Trophoblast cell (in vitro differentiated cells and primary cell): ENCODE measurements at regions not wholly inside any gene's neighbourhood (a gene's known extent, or its start where the extent isn't known, plus 50 kb on each side); places are given as distances from the start of the nearest gene placed in this dataset.

Experiments used
- DNase-seq, 2 donors: peaks; one replicate each; pipeline ENCODE4 v3.0.0-alpha.2; 2016
- H2AFZ ChIP-seq: 2 replicates; pipeline ENCODE4 v1.6.1; 2013; ENCODE audit warnings: low read length, moderate library complexity, mild to moderate bottlenecking; ENCODE audit not compliant: insufficient read depth, poor library complexity
- H2AK5ac ChIP-seq: 2 replicates; pipeline ENCODE4 v1.6.1; 2013; ENCODE audit warnings: mild to moderate bottlenecking, low read length
- H2BK120ac ChIP-seq: 2 replicates; pipeline ENCODE4 v1.6.1; 2013; ENCODE audit warnings: low read length, mild to moderate bottlenecking, moderate library complexity; ENCODE audit not compliant: insufficient read depth, poor library complexity
- H2BK12ac ChIP-seq: 2 replicates; pipeline ENCODE4 v1.6.1; 2013; ENCODE audit warnings: mild to moderate bottlenecking, low read length, moderate library complexity
- H2BK5ac ChIP-seq: 2 replicates; pipeline ENCODE4 v1.6.1; 2013; ENCODE audit warnings: low read length, low read depth, moderate library complexity, mild to moderate bottlenecking; ENCODE audit not compliant: poor library complexity
- H3K14ac ChIP-seq: 2 replicates; pipeline ENCODE4 v1.6.1; 2013; ENCODE audit warnings: mild to moderate bottlenecking, low read length
- H3K18ac ChIP-seq: 2 replicates; pipeline ENCODE4 v1.6.1; 2013; ENCODE audit warnings: mild to moderate bottlenecking, low read length
- H3K23ac ChIP-seq: 2 replicates; pipeline ENCODE4 v1.6.1; 2013; ENCODE audit warnings: low read length
- H3K27ac ChIP-seq: 2 replicates; pipeline ENCODE4 v1.5.1; 2013; ENCODE audit warnings: low read depth, mild to moderate bottlenecking, inconsistent platforms, low read length, moderate library complexity
- H3K27me3 ChIP-seq: 2 replicates; pipeline ENCODE4 v1.6.1; 2013; ENCODE audit warnings: inconsistent platforms, mild to moderate bottlenecking, low read length, moderate library complexity; ENCODE audit not compliant: insufficient read depth
- H3K36me3 ChIP-seq, 2 experiments: 1 replicate in 1 of 2; 2 replicates in 1 of 2; pipeline ENCODE4 v1.6.1; 2013; ENCODE audit warnings: low read length in 2 of 2, mild to moderate bottlenecking in 2 of 2, moderate library complexity in 1 of 2; ENCODE audit not compliant: insufficient read depth in 2 of 2, control insufficient read depth in 1 of 2
- H3K4ac ChIP-seq: 2 replicates; pipeline ENCODE4 v1.6.1; 2013; ENCODE audit warnings: low read depth, mild to moderate bottlenecking, low read length, moderate library complexity
- H3K4me1 ChIP-seq, 2 experiments: 1 replicate in 1 of 2; 2 replicates in 1 of 2; pipeline ENCODE4 v1.6.1; 2013; ENCODE audit warnings: low read length in 2 of 2, mild to moderate bottlenecking in 2 of 2, moderate library complexity in 1 of 2; ENCODE audit not compliant: insufficient read depth in 2 of 2, control insufficient read depth in 1 of 2
- H3K4me2 ChIP-seq: 2 replicates; pipeline ENCODE4 v1.6.1; 2013; ENCODE audit warnings: inconsistent platforms, mild to moderate bottlenecking, low read length, moderate library complexity
- H3K4me3 ChIP-seq: 2 replicates; pipeline ENCODE4 v1.5.1; 2013; ENCODE audit warnings: mild to moderate bottlenecking, low read depth, low read length, inconsistent platforms
- H3K79me1 ChIP-seq: one replicate; pipeline ENCODE4 v1.6.1; 2013; ENCODE audit warnings: low read length
- H3K79me2 ChIP-seq: 2 replicates; pipeline ENCODE4 v1.6.1; 2013; ENCODE audit warnings: low read length, mild to moderate bottlenecking; ENCODE audit not compliant: control insufficient read depth, insufficient read depth, poor library complexity
- H3K9ac ChIP-seq: 2 replicates; pipeline ENCODE4 v1.6.1; 2013; ENCODE audit warnings: mild to moderate bottlenecking, low read length
- H3K9me3 ChIP-seq: 2 replicates; pipeline ENCODE4 v1.6.1; 2013; ENCODE audit warnings: low read depth, mild to moderate bottlenecking, control low read depth, inconsistent platforms, low read length; ENCODE audit not compliant: insufficient read depth
- H4K12ac ChIP-seq: 2 replicates; pipeline ENCODE4 v1.6.1; 2013; ENCODE audit warnings: low read depth, mild to moderate bottlenecking, low read length, moderate library complexity
- H4K8ac ChIP-seq: 2 replicates; pipeline ENCODE4 v1.6.1; 2013; ENCODE audit warnings: low read depth, mild to moderate bottlenecking, low read length, moderate library complexity
- H4K91ac ChIP-seq: one replicate; pipeline ENCODE4 v1.6.1; 2013; ENCODE audit warnings: low read depth, mild to moderate bottlenecking, low read length, moderate library complexity
- WGBS: extraction: QIAGEN DNeasy Blood & Tissue Kit; methylation state at CpG from one replicate; pipeline ENCODE4 v1.1.7; 2013; ENCODE audit warnings: missing lambda C conversion rate; ENCODE audit not compliant: insufficient read length, insufficient coverage; ENCODE audit errors: extremely low coverage; 5-methylcytosine and 5-hydroxymethylcytosine counted together

DNA sequence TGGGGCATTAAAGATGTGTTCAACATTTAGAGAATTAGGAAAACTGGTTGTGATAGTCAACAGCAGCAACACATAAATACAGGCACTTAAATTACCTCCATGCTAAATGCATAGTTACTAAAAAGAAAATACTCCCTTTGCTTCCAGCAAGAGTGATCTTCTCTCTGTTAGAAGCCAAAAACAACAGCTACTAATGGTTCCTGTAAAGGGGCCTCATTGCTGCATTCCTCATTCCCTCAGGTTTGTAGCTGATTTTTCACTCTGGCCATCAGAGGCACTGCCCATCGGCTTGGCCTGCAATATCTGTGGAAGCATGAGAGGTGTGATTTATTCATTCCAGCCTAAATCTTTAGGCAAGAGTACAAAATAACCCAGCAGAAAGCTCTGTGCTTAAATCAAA lies 466.0 kb upstream of the ADAMTS16 start:
- Histone ChIP-seq H2BK12ac (no peak overlapping the region), H2AFZ (no peak overlapping the region), H3K4me1 (no peaks in the 10 kb centered on the region), H3K36me3 (no peaks in the 10 kb centered on the region), H3K14ac (no peak overlapping the region), H3K79me2 (no peaks in the 10 kb centered on the region), H3K18ac (no peak overlapping the region), H2BK5ac (no peak overlapping the region), H3K27ac (no peak overlapping the region), H2BK120ac (no peak overlapping the region), H4K8ac (no peak overlapping the region), H3K4me2 (no peak overlapping the region), H3K9me3 (peaks cover 2% of the 10 kb centered on the region), H4K12ac (no peak overlapping the region), H3K27me3 (no peaks in the 10 kb centered on the region), H3K9ac (no peak overlapping the region), H3K23ac (no peak overlapping the region), H4K91ac (no peak overlapping the region), H3K4me3 (no peak overlapping the region), H2AK5ac (no peak overlapping the region), H3K4ac (no peak overlapping the region), H3K79me1 (no peaks in the 10 kb centered on the region)
- WGBS, result no CpG with 5 or more reads among the region's 1 CpG
- no peak for DNase-seq

DNA sequence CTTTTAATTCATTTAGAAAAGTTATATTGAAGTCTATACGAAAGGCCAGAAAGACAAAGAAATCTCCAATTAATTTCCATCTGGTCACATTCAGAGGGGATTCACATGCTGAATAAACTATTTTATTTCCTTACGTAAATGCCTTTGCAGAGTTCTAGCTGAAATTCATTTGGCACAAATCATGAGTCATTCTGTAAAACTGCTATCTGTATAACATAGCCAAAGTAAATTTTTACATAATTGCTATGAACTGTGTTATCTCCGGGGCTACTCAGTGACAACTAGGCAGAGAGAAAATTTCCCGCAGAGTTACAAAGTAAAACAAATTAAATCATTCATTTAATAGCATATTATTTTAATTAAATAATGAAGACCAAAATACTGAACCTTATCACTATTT lies 463.2 kb upstream of the ADAMTS16 start:
- no peaks in the 10 kb centered on the region for H3K27me3 ChIP-seq
- no peak overlapping the region for H4K8ac ChIP-seq

GRCh38 chr5:4684946-4685345 lies 455.2 kb upstream of the ADAMTS16 start:
- Histone ChIP-seq H3K27ac (no peak overlapping the region), H3K4ac (no peak overlapping the region), H2AK5ac (no peak overlapping the region), H3K79me1 (no peaks in the 10 kb centered on the region), H2AFZ (no peak overlapping the region), H4K12ac (no peak overlapping the region), H3K23ac (no peak overlapping the region), H2BK12ac (no peak overlapping the region), H3K4me1 (no peaks in the 10 kb centered on the region), H3K79me2 (no peaks in the 10 kb centered on the region), H3K4me2 (no peak overlapping the region), H2BK120ac (no peak overlapping the region), H3K9me3 (no peaks in the 10 kb centered on the region), H4K8ac (no peak overlapping the region), H3K9ac (no peak overlapping the region), H2BK5ac (no peak overlapping the region), H3K27me3 (no peaks in the 10 kb centered on the region), H3K36me3 (no peaks in the 10 kb centered on the region), H3K4me3 (no peak overlapping the region), H3K18ac (no peak overlapping the region), H4K91ac (no peak overlapping the region), H3K14ac (no peak overlapping the region)
- no peak for DNase-seq

More for the DNA sequence above, 463.2 kb upstream of the ADAMTS16 start:
- Histone ChIP-seq H3K4me3 (no peak overlapping the region), H3K18ac (no peak overlapping the region), H2BK5ac (no peak overlapping the region), H2BK120ac (no peak overlapping the region), H2BK12ac (no peak overlapping the region), H4K12ac (no peak overlapping the region), H3K79me1 (no peaks in the 10 kb centered on the region), H3K79me2 (no peaks in the 10 kb centered on the region), H3K9me3 (no peaks in the 10 kb centered on the region), H3K36me3 (no peaks in the 10 kb centered on the region), H3K4me1 (no peaks in the 10 kb centered on the region), H2AK5ac (no peak overlapping the region), H3K4me2 (no peak overlapping the region), H2AFZ (no peak overlapping the region), H3K27ac (no peak overlapping the region), H3K14ac (no peak overlapping the region), H4K91ac (no peak overlapping the region), H3K23ac (no peak overlapping the region), H3K4ac (no peak overlapping the region), H3K9ac (no peak overlapping the region)
- DNase-seq, result no peak
- WGBS, result no CpG with 5 or more reads among the region's 4 CpGs

DNA sequence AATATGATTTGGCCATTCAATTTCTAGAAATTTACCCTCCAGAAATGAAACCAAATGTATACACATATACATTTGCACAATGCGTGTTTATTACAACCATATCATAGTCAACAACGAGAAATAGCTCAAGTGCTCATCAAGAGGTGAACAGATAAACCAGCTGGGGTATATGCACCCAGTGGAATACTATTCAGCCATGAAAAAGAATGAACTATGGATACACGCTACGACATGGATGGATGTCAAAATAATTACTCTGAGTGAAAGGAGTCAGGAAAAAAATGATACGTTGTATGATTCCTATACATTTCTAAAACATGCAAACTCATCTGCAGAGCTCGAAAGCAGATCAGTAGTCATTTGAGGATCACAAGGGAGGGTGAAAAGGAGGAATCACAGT lies 441.5 kb upstream of the ADAMTS16 start:
- no peak overlapping the region for H3K27ac ChIP-seq
- no peak overlapping the region for H3K4ac ChIP-seq
- no peak overlapping the region for H3K18ac ChIP-seq
- no peak overlapping the region for H2AK5ac ChIP-seq
- DNase-seq, result no peak
- no peak overlapping the region for H3K4me2 ChIP-seq
- H2BK120ac ChIP-seq, result no peak overlapping the region
- no peak overlapping the region for H4K91ac ChIP-seq
- no peak overlapping the region for H3K14ac ChIP-seq
- H2AFZ ChIP-seq, result no peak overlapping the region
- H3K27me3 ChIP-seq, result no peaks in the 10 kb centered on the region
- H2BK5ac ChIP-seq, result no peak overlapping the region
- no peak overlapping the region for H4K8ac ChIP-seq
- H4K12ac ChIP-seq, result no peak overlapping the region
- H3K79me2 ChIP-seq, result no peaks in the 10 kb centered on the region
- no peaks in the 10 kb centered on the region for H3K79me1 ChIP-seq
- no peaks in the 10 kb centered on the region for H3K9me3 ChIP-seq
- no peak overlapping the region for H3K4me3 ChIP-seq
- no peaks in the 10 kb centered on the region for H3K4me1 ChIP-seq
- H3K36me3 ChIP-seq, result no peaks in the 10 kb centered on the region
- no peak overlapping the region for H2BK12ac ChIP-seq
- H3K23ac ChIP-seq, result no peak overlapping the region
- WGBS, result no CpG with 5 or more reads among the region's 6 CpGs
- no peak overlapping the region for H3K9ac ChIP-seq
